NCI-H2171 treated with DMSO at 0.1 percent for 48 hours (cell line): ENCODE measurements at regions not wholly inside any gene's neighbourhood (a gene's known extent, or its start where the extent isn't known, plus 50 kb on each side); places are given as distances from the start of the nearest gene placed in this dataset.
"Not testable (repeated sequence)": the region's sequence is repeated elsewhere in the genome, so short reads cannot be mapped to it uniquely, and the experiment has no call there.

Experiments
- DNase-seq: peaks from one replicate; lab custom pipeline; 2025; lab: John Stamatoyannopoulos, UW

- no peak for DNase-seq
Observed at GRCh38 chr21:19049567-19049966, 646.0 kb upstream of the TMPRSS15 start.

DNA sequence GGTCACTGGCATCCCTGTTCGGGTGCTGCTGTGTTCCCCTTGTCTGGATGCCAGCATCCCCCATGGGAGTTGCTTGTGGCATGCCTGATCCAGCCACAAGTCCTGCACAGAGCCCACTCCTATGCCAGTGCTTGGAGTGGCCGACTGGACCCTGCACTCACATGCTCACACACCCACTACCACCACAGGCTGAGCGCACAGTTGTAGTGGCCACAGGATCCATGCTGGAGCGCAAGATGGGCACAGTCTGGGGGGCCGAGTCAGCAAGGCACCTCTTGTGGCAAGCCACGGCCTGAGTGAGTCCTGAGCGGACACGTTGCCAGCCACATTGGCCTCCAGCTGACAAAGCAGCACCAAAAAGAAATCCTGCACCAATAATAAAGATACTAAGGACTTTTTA is 661.6 kb upstream of the TMPRSS15 start:
- DNase-seq: no peak

GRCh38 chr21:19076031-19076430 is 672.4 kb upstream of the TMPRSS15 start:
- DNase-seq: no peak

GRCh38 chr21:19109694-19110093 is 706.1 kb upstream of the TMPRSS15 start:
- no peak for DNase-seq

- DNase-seq: not testable (repeated sequence)
Observed at GRCh38 chr21:19119259-19119658, 715.7 kb upstream of the TMPRSS15 start.

DNA sequence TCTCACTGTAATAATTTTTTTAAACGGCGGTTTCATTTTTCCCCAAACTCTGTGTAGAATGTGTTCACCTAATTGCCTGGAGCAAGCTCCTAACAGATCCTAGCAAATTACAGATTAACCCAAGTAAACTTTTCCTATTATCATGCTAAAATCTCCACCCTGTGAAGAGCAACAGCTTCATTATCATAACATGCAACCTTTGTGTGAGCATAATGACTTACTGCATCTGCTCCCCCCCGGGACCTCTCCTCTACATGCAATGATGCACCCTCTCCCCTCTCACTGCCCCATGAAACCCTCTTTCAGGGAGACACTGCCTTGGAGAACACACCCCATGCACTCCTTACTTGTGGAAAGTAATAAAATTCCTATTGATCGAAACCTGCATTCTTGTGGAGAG is 717.0 kb upstream of the TMPRSS15 start:
- DNase-seq: no peak

- DNase-seq: peak; percentile 77
Observed at GRCh38 chr21:19122356-19122755, 718.8 kb upstream of the TMPRSS15 start.

GRCh38 chr21:19123053-19123452 is 719.5 kb upstream of the TMPRSS15 start:
- DNase-seq: peak; percentile 35

DNA sequence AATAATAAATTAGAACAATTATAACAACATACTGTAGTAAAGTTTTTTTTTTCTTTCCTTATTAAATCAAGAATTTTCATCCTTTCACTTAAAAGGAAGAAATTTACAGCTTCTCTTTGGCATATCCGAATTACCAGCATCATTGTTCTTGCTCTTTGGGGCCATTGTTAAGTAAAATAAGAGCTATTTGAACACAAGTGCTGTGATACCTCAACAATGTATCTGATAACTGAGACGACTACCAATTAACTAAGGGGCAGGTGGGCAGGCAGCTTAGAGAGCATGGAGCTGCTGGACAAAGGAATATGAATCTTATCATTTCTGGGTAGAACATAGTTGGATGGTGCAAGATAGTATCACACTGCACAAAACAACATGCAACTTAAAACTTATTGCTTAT is 719.9 kb upstream of the TMPRSS15 start:
- DNase-seq: peak; percentile 19

- DNase-seq: no peak
Observed at GRCh38 chr21:19124691-19125090, 721.1 kb upstream of the TMPRSS15 start.

DNA sequence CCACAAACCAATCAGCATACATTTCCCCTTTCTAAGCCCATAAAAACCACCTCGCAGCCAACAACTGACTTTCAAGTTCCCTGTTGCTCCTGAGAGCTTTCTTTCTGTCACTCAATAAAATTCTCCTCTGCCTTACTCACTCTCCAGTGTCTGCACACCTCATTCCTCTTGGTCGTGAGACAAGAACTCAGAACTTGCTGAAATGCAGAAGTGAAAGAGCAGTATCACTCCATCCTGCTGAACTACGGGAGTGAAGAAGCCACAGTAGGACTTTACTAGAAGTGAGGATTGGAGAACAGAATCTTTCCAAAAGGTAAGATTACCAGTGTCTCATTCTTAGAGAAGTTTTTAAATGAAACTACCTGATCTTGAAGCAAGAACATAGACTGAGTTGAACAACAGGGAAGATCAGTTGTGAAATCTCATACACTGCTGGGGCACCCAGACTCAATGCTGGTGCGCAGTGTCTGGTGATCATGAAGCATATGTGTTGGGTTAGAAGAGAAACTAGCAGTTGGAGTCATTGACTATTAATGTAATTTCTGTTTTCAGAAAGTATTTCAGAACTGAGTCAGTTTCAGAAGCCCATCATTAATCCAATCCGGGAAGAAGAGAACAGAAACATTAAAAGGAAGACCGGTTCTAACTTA is 726.9 kb upstream of the TMPRSS15 start:
- DNase-seq: no peak

DNA sequence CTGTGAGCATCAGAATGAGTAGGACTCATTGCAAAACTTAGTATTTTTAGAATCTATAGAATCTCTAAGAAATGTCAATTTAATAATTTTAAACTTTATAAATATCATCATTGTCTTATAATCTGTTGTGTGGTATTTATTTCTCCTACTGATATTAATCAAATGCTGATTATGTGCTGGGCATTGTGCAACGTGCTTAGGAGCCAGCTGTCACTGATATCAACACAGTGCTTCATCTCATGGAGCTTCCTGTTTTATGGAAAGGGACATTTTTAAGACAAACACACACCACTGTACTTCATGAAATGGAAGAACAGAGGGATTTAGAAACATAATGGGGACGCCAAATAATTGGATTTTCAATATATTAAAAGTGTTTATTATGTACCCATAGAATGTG is 737.9 kb upstream of the TMPRSS15 start:
- DNase-seq: no peak

- DNase-seq: no peak
Observed at GRCh38 chr21:19145682-19146293, 742.2 kb upstream of the TMPRSS15 start.

DNA sequence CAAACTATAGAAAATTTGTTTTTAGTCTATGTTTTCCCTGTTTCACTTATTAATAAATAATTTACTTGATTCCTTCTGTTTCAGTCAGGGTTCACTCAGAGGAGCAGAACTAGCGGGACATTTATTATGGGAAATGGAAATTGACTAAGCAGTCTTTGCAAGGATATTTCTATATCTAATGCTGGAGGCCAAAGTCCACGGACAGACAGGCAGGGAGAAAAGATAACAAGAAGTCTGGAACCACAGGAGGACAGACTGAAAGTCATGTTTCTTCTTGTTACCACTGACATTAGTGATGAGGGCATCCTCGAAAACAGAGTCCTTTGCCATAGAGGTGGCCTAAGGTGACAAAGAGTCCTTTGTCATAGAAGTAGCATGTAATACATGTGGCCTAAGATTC is 744.5 kb upstream of the TMPRSS15 start:
- DNase-seq: no peak

- no peak for DNase-seq
Observed at GRCh38 chr21:19171585-19171984, 768.0 kb upstream of the TMPRSS15 start.

DNA sequence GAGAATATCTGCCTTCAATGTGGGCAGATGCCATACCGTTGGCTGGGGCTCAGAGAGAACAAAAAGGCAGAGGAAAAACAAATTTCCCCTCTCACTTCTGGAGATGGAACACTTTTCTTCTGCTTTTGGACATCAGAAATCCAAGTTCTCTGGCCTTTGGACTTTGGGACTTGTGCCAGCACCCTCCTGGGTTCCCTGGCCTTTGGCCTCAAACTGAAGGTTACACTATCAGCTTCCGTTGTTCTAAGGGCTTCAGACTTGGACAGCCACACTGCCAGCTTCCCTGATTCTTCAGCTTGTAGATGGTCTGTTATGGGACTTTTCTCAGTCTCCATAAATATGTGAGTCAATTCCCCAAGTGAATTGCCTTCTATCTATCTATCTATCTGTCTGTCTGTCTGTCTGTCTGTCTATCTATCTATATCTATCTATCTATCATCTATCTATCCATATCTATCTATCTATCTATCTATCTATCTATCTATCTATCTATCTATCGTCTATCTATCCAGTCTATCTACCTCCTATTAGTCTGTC is 778.1 kb upstream of the TMPRSS15 start:
- DNase-seq: no peak

- no peak for DNase-seq
Observed at GRCh38 chr21:19197950-19198349, 794.4 kb upstream of the TMPRSS15 start.

GRCh38 chr21:19198801-19199200 is 795.2 kb upstream of the TMPRSS15 start:
- DNase-seq: no peak

DNA sequence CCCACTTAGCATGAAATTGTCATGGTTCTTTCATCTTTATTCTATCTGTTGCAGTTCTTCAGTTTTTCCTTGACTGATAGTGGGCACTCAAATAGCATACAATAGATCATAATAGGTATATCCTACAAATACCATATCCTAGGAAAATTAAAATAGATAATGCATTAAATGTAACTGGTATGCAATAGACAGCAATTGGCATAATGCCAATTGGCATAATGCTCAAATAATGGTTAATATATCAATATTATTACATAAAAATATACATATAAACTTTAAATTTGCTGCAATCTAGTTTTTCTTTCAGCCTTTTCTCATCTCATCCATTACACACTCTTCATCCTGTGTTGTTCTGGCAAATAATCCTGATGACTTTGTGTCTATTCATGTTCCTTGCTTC is 814.6 kb upstream of the TMPRSS15 start:
- DNase-seq: no peak

- DNase-seq: no peak
Observed at GRCh38 chr21:19224090-19224489, 820.5 kb upstream of the TMPRSS15 start.

DNA sequence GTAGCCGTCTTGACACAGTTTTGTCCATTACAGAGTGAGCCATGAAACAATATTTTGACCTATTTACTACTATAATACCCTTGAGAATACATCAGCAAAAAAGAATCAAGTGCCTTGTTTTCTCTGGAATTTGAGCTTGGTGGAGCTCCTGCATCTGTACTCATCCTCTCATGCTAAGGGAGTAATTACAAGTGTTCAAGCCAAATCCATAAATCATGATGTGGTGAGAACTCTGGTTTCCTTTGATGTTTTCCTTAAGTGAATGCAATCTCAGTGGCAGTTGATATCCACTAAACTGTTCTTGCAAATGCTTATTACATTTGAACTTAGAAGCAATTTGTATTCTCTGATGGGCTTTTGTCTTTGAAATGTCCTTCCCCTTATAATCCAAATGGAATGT is 824.6 kb upstream of the TMPRSS15 start:
- DNase-seq: no peak

- DNase-seq: not testable (repeated sequence)
Observed at GRCh38 chr21:19233841-19234240, 830.3 kb upstream of the TMPRSS15 start.

DNA sequence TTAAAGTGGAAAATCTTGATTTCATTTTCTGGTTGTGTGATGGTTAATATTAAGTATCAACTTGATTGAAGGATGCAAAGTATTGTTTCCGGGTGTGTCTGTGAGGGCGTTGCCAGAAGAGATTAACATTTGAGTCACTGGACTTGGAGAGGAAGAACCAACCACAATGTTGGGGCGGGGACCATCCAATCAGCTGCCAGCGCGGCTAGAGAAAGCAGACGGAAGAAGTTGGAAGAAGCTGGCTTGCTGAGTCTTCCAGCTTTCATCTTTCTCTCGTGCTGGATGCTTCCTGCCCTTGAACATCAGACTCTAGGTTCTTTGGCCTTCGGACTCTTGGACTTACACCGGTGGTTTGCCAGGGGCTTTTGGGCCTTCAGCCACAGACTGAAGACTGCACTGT is 832.6 kb upstream of the TMPRSS15 start:
- no peak for DNase-seq

DNA sequence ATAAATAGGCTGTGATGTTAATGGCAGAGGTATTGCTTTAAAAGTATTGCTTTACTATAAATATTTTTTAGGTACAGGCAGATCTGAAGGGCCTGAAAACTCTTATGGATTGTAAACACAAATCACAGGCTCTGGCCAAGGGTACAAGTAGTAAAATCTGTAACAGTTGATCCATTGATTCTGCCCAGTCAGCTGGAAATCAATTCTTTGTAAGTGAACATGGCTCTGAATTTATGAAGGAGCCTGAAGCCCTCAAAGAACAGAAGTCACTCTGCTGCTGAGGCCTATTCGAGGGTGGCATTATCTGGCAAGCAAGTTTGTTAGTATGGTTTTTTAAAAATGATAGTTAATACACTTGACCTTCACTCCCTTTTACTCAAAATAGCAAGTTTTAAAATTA is 834.0 kb upstream of the TMPRSS15 start:
- no peak for DNase-seq
